Esophagus muscularis mucosa (tissue), 4 donors: ENCODE measurements at regions not wholly inside any gene's neighbourhood (a gene's known extent, or its start where the extent isn't known, plus 50 kb on each side); places are given as distances from the start of the nearest gene placed in this dataset.

Experiments
- DNase-seq: peaks from one replicate; pipeline ENCODE4 v3.0.0-alpha.2; 2017; ENCODE audit errors: extremely low spot score
- H3K27ac ChIP-seq, 4 donors: fragments of 200-600 bp; sonication (generic); replicated peaks in 1 of 4; 1 replicate in 3 of 4; 2 replicates in 1 of 4; pipeline ENCODE4 v1.5.1; 2016 to 2019; ENCODE audit warnings: mild to moderate bottlenecking in 1 of 4
- H3K27me3 ChIP-seq, 4 donors: fragments of 200-600 bp; sonication (generic); one replicate each; pipeline versions ENCODE4 v1.5.1 to v1.6.0; 2016 to 2019
- H3K36me3 ChIP-seq, 4 donors: fragments of 200-600 bp; sonication (generic); one replicate each; pipeline ENCODE4 v1.5.1; 2016 to 2019
- H3K4me1 ChIP-seq, 4 donors: fragments of 200-600 bp; sonication (generic); one replicate each; pipeline ENCODE4 v1.5.1; 2016 to 2019
- H3K4me3 ChIP-seq, 4 donors: fragments of 200-600 bp; sonication (generic); 1 replicate in 2 of 4; 2 replicates in 2 of 4; pipeline ENCODE4 v1.5.1; 2016 to 2019; ENCODE audit warnings: mild to moderate bottlenecking in 4 of 4, moderate library complexity in 1 of 4
- H3K9me3 ChIP-seq, 4 donors: fragments of 200-600 bp; sonication (generic); 1 replicate in 3 of 4; 2 replicates in 1 of 4; pipeline ENCODE4 v1.5.1; 2016 to 2019
- CTCF ChIP-seq, 3 experiments: fragments of 200-600 bp in 2 of 3; fragments of 450-650 bp in 1 of 3; sonication (generic) in 2 of 3; IDR thresholded peaks; one replicate each; pipeline ENCODE4 v1.5.1; 2017 to 2019; ENCODE audit warnings: antibody characterized with exemption in 3 of 3, mild to moderate bottlenecking in 2 of 3, moderate library complexity in 1 of 3
- EP300 ChIP-seq: sonication (generic); formaldehyde crosslinking; IDR thresholded peaks from one replicate; pipeline ENCODE4 v1.6.1; 2017; ENCODE audit warnings: antibody characterized with exemption
- POLR2A ChIP-seq: fragments of 450-650 bp; IDR thresholded peaks from one replicate; pipeline ENCODE4 v1.6.1; 2017; ENCODE audit warnings: antibody characterized with exemption, moderate library complexity, mild to moderate bottlenecking, low read depth
- POLR2AphosphoS5 ChIP-seq, 2 donors: sonication (generic); formaldehyde crosslinking; IDR thresholded peaks; one replicate each; pipeline ENCODE4 v1.6.1; 2017; ENCODE audit warnings: antibody characterized with exemption in 2 of 2
- WGBS: methylation state at CpG from one replicate; pipeline ENCODE4 v1.1.5; 2018; 5-methylcytosine and 5-hydroxymethylcytosine counted together
- intact Hi-C: fragments of 100-400 bp; cut with DNase I; formaldehyde crosslinking; loops from one replicate; pipeline ENCODE4 v1.15.1; 2023

GRCh38 chr12:116455540-116456329, 103.4 kb upstream of the MAP1LC3B2 start:
- TF ChIP-seq CTCF (IDR thresholded peaks at IDR 0.05) (no peak), POLR2A (no peak), EP300 (peak; percentile 80), POLR2AphosphoS5 (IDR thresholded peaks at IDR 0.05) (peak; percentile 80 to 83)
- peaks cover 11 to 30% (median 27%) of the 10 kb centered on the region in 4 donors for H3K4me1 ChIP-seq
- H3K27me3 ChIP-seq: peaks cover 0 to 5% (median 0%) of the 10 kb centered on the region in 4 donors
- H3K4me3 ChIP-seq: peak overlapping the region; percentile 9 to 20 (median 20)
- no peaks in the 10 kb centered on the region for H3K9me3 ChIP-seq
- WGBS: 9% methylated on average over 17 of the region's 17 CpGs
- peak overlapping the region; percentile 72 to 88 (median 84) for H3K27ac ChIP-seq
- no peaks in the 10 kb centered on the region for H3K36me3 ChIP-seq
- intact Hi-C loops: loop anchor here (5.0 to 10.0 kb wide), 3 partner anchors 73 to 139 kb away; no protein-coding TSS in a partner anchor
- DNase-seq: peak; percentile 96

GRCh38 chr12:116456330-116457082, 102.7 kb upstream of the MAP1LC3B2 start:
- H3K4me3 ChIP-seq: peak overlapping the region; percentile 9 to 20 (median 20)

GRCh38 chr12:116458492-116458891, 100.7 kb upstream of the MAP1LC3B2 start:
- 90% methylated on average over 11 of the region's 12 CpGs for WGBS
- DNase-seq: no peak
- peaks cover 11 to 30% (median 27%) of the 10 kb centered on the region in 4 donors for H3K4me1 ChIP-seq
- TF ChIP-seq EP300 (no peak), POLR2A (no peak), CTCF (IDR thresholded peaks at IDR 0.05) (no peak), POLR2AphosphoS5 (IDR thresholded peaks at IDR 0.05) (no peak)
- H3K36me3 ChIP-seq: no peaks in the 10 kb centered on the region
- no peak overlapping the region for H3K27ac ChIP-seq
- no peaks in the 10 kb centered on the region for H3K9me3 ChIP-seq
- H3K27me3 ChIP-seq: peaks cover 0 to 5% (median 0%) of the 10 kb centered on the region in 4 donors
- no peak overlapping the region for H3K4me3 ChIP-seq
- intact Hi-C loops: loop anchor here (5.0 to 10.0 kb wide), 3 partner anchors 76 to 136 kb away; no protein-coding TSS in a partner anchor

More at GRCh38 chr12:116456330-116457082, 102.7 kb upstream of the MAP1LC3B2 start:
- no peak for DNase-seq
- H3K36me3 ChIP-seq: no peaks in the 10 kb centered on the region
- H3K9me3 ChIP-seq: no peaks in the 10 kb centered on the region
- H3K4me1 ChIP-seq: peaks cover 11 to 30% (median 27%) of the 10 kb centered on the region in 4 donors
- WGBS: 63% methylated on average over 15 of the region's 15 CpGs
- TF ChIP-seq EP300 (no peak), POLR2A (no peak), CTCF (IDR thresholded peaks at IDR 0.05) (no peak), POLR2AphosphoS5 (IDR thresholded peaks at IDR 0.05) (no peak)
- H3K27me3 ChIP-seq: peaks cover 0 to 5% (median 0%) of the 10 kb centered on the region in 4 donors
- peak overlapping the region; percentile 72 to 88 (median 84) for H3K27ac ChIP-seq
- intact Hi-C loops: loop anchor here (5.0 to 10.0 kb wide), 3 partner anchors 74 to 138 kb away; no protein-coding TSS in a partner anchor

- Histone ChIP-seq H3K9me3 (no peaks in the 10 kb centered on the region), H3K4me3 (no peak overlapping the region), H3K27ac (no peak overlapping the region), H3K4me1 (peaks cover 11 to 29% (median 27%) of the 10 kb centered on the region in 4 donors), H3K36me3 (no peaks in the 10 kb centered on the region), H3K27me3 (peaks cover 0 to 3% (median 0%) of the 10 kb centered on the region in 4 donors)
- intact Hi-C loops: loop anchor here (5.0 to 10.0 kb wide), 3 partner anchors 77 to 136 kb away; no protein-coding TSS in a partner anchor
- no peak for DNase-seq
- no peak for TF ChIP-seq POLR2A
- no peak for TF ChIP-seq CTCF (IDR thresholded peaks at IDR 0.05)
- no peak for TF ChIP-seq EP300
- no peak for TF ChIP-seq POLR2AphosphoS5 (IDR thresholded peaks at IDR 0.05)
- 94% methylated on average over 12 of the region's 21 CpGs for WGBS
These were observed 99.9 kb upstream of the MAP1LC3B2 start for GRCh38 chr12:116459011-116459875.
